ENCODE measurements at regions not wholly inside any gene's neighbourhood (a gene's known extent, or its start where the extent isn't known, plus 50 kb on each side); places are given as distances from the start of the nearest gene placed in this dataset.

GRCh38 chr6:139472351-139473015 is 98.0 kb upstream of the CITED2 start:
- no peak for DNase-seq (ENCODE audit: low spot score)
- in situ Hi-C loops (cut with MboI; ENCODE audit: low pct_unique_long_range_greater_than_20kb, low sequenced_read_pairs, unreplicated experiment), result no loop called here
- TF ChIP-seq, protein P1, sequence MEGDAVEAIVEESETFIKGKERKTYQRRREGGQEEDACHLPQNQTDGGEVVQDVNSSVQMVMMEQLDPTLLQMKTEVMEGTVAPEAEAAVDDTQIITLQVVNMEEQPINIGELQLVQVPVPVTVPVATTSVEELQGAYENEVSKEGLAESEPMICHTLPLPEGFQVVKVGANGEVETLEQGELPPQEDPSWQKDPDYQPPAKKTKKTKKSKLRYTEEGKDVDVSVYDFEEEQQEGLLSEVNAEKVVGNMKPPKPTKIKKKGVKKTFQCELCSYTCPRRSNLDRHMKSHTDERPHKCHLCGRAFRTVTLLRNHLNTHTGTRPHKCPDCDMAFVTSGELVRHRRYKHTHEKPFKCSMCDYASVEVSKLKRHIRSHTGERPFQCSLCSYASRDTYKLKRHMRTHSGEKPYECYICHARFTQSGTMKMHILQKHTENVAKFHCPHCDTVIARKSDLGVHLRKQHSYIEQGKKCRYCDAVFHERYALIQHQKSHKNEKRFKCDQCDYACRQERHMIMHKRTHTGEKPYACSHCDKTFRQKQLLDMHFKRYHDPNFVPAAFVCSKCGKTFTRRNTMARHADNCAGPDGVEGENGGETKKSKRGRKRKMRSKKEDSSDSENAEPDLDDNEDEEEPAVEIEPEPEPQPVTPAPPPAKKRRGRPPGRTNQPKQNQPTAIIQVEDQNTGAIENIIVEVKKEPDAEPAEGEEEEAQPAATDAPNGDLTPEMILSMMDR (IDR thresholded peaks at IDR 0.05; ENCODE audit: extremely low read depth, insufficient read depth, missing control alignments), result no peak

- TF ChIP-seq, protein P1 (IDR thresholded peaks at IDR 0.05; ENCODE audit: extremely low read depth, insufficient read depth, missing control alignments), result no peak
- DNase-seq (ENCODE audit: low spot score), result no peak
- in situ Hi-C loops (cut with MboI; ENCODE audit: low pct_unique_long_range_greater_than_20kb, low sequenced_read_pairs, unreplicated experiment), result no loop called here
Observed at GRCh38 chr6:139470997-139471396, 96.5 kb upstream of the CITED2 start.

DNA sequence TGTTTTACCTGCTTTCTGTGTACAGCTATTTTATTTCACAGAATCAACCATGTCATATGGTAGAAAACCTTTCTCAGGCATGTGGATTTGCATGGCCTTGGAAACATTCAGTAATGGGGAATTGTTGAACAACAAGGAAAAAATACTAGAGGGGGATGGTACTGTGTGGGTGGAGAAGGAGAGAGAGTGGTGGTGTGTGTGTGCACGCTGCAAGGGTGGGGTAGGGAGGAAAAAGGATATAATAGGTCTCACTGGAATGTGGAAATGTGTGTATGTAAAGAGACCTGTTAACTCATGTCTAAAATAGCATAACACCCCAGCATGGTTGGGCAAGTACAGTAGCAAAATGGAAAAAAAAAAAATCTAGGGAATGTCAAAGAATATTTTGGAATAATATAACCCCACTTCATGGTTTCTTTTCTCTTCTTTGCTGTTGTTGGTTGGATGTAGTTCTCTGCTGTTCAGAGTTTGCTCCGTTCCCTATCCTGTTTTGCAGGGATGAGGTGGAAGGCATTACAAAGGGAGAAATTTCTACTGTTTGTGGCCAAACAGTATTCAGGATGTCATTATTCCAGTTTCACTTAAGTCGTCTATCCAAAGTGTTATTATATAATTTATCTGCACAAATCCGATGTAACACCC is 93.9 kb upstream of the CITED2 start:
- in situ Hi-C loops (cut with MboI; ENCODE audit: low pct_unique_long_range_greater_than_20kb, low sequenced_read_pairs, unreplicated experiment), result no loop called here
- TF ChIP-seq, protein P1 (IDR thresholded peaks at IDR 0.05; ENCODE audit: extremely low read depth, insufficient read depth, missing control alignments), result no peak
- DNase-seq (ENCODE audit: low spot score), result no peak

- DNase-seq (ENCODE audit: low spot score), result no peak
- in situ Hi-C loops (cut with MboI; ENCODE audit: low pct_unique_long_range_greater_than_20kb, low sequenced_read_pairs, unreplicated experiment), result no loop called here
- TF ChIP-seq, protein P1 (IDR thresholded peaks at IDR 0.05; ENCODE audit: extremely low read depth, insufficient read depth, missing control alignments), result no peak
Observed at GRCh38 chr6:139457476-139457875, 83.0 kb upstream of the CITED2 start.

GRCh38 chr6:139452148-139452876 is 77.9 kb upstream of the CITED2 start:
- in situ Hi-C loops (cut with MboI; ENCODE audit: low pct_unique_long_range_greater_than_20kb, low sequenced_read_pairs, unreplicated experiment), result no loop called here
- TF ChIP-seq, protein P1 (IDR thresholded peaks at IDR 0.05; ENCODE audit: extremely low read depth, insufficient read depth, missing control alignments), result no peak
- no peak for DNase-seq (ENCODE audit: low spot score)

DNA sequence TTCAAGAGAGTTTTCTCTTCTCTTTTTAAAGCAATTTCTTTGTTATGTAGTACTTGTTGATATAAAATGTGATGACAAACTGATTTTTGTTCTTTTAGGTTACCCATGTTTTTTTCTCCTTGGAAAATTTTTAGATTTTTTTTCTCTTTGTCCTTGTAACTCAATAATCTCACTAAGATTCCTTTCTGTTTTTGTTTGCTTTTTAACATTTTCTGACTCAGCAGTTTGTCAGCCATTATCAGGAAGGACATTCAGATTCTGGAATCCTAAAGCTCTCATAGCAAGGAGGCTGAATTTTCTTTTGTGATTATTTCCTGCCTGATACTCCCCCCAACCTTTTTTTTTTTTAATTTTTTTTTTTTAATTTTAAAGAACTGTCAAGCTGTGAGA is 75.2 kb upstream of the CITED2 start:
- no peak for DNase-seq (ENCODE audit: low spot score)
- TF ChIP-seq, protein P1 (IDR thresholded peaks at IDR 0.05; ENCODE audit: extremely low read depth, insufficient read depth, missing control alignments), result no peak
- in situ Hi-C loops (cut with MboI; ENCODE audit: low pct_unique_long_range_greater_than_20kb, low sequenced_read_pairs, unreplicated experiment), result no loop called here
